SU-DHL-6 (cell line): ENCODE measurements at regions not wholly inside any gene's neighbourhood (a gene's known extent, or its start where the extent isn't known, plus 50 kb on each side); places are given as distances from the start of the nearest gene placed in this dataset.

Experiments
- H2AFZ ChIP-seq: fragments of 200-600 bp; sonication (generic); 2 replicates; pipeline ENCODE4 v1.6.1; 2014; ENCODE audit warnings: low read depth, mild to moderate bottlenecking, moderate library complexity, mixed read lengths, antibody characterized with exemption, low read length; ENCODE audit not compliant: severe bottlenecking
- H3F3A ChIP-seq: fragments of 200-600 bp; shearing (Covaris generic); 2 replicates; pipeline ENCODE4 v1.6.0; 2016; ENCODE audit warnings: antibody characterized with exemption, mild to moderate bottlenecking; ENCODE audit not compliant: insufficient read depth
- H3K27ac ChIP-seq: fragments of 200-600 bp; sonication (generic); 2 replicates; pipeline ENCODE4 v1.5.1; 2016; ENCODE audit warnings: low read depth, mild to moderate bottlenecking, low read length, moderate library complexity, mixed read lengths
- H3K27me3 ChIP-seq: fragments of 200-600 bp; sonication (generic), shearing (Covaris generic); 2 replicates; pipeline ENCODE4 v1.6.0; 2014; ENCODE audit warnings: mild to moderate bottlenecking, low read length
- H3K36me3 ChIP-seq: fragments of 200-600 bp; sonication (generic); 2 replicates; pipeline ENCODE4 v1.6.1; 2014; ENCODE audit warnings: mild to moderate bottlenecking, low read length, mixed read lengths
- H3K4me2 ChIP-seq: fragments of 300-600, 200-600 bp; shearing (Covaris generic), sonication (generic); 2 replicates; pipeline ENCODE4 v1.6.0; 2014; ENCODE audit warnings: low read length, low read depth, mild to moderate bottlenecking; ENCODE audit not compliant: poor library complexity, severe bottlenecking
- H3K4me3 ChIP-seq: fragments of 200-600 bp; sonication (generic); 2 replicates; pipeline ENCODE4 v1.5.1; 2014; ENCODE audit warnings: antibody characterized with exemption, low read length, mild to moderate bottlenecking, mixed read lengths; ENCODE audit not compliant: insufficient read depth, poor library complexity, severe bottlenecking
- H3K79me2 ChIP-seq: fragments of 200-600 bp; sonication (generic); 2 replicates; pipeline ENCODE4 v1.6.1; 2014; ENCODE audit warnings: mild to moderate bottlenecking, low read length, moderate library complexity; ENCODE audit not compliant: insufficient read depth
- H3K9ac ChIP-seq: fragments of 200-600 bp; sonication (generic); 2 replicates; pipeline ENCODE4 v1.7.0; 2014; ENCODE audit warnings: mild to moderate bottlenecking, low read length
- H3K9me2 ChIP-seq: fragments of 200-600 bp; sonication (generic); replicated peaks from 2 replicates; pipeline ENCODE4 v1.6.1; 2014; ENCODE audit warnings: low read length; ENCODE audit not compliant: insufficient read depth
- H3K9me3 ChIP-seq: fragments of 200-600 bp; sonication (generic); 2 replicates; pipeline ENCODE4 v1.6.1; 2014; ENCODE audit warnings: low read length, mixed read lengths; ENCODE audit not compliant: insufficient read depth
- H4K20me1 ChIP-seq: fragments of 200-600 bp; sonication (generic); 2 replicates; pipeline ENCODE4 v1.6.1; 2014; ENCODE audit warnings: low read depth, mild to moderate bottlenecking, antibody characterized with exemption, low read length, moderate library complexity, mixed read lengths
- CTCF ChIP-seq: fragments of 200-600 bp; sonication (generic); IDR thresholded peaks from one replicate; pipeline ENCODE4 v1.5.1; 2017; ENCODE audit warnings: antibody characterized with exemption, mild to moderate bottlenecking, low read length, moderate library complexity; ENCODE audit not compliant: insufficient read depth, poor library complexity, severe bottlenecking
- EZH2phosphoT487 ChIP-seq: fragments of 200-600 bp; sonication (generic), shearing (Covaris generic); conservative IDR thresholded peaks from 2 replicates; pipeline ENCODE4 v1.6.1; 2018; ENCODE audit warnings: mild to moderate bottlenecking, antibody characterized with exemption, low read length, moderate library complexity, mixed read lengths

GRCh38 chr6:17032988-17033634, 68.7 kb upstream of the STMND1 start:
- Histone ChIP-seq H4K20me1 (no peaks in the 10 kb centered on the region), H3K27me3 (no peaks in the 10 kb centered on the region), H3K27ac (no peak overlapping the region), H3K9me3 (no peaks in the 10 kb centered on the region), H3K36me3 (no peaks in the 10 kb centered on the region), H3K4me2 (no peak overlapping the region), H3F3A (no peaks in the 10 kb centered on the region), H2AFZ (no peak overlapping the region), H3K79me2 (no peaks in the 10 kb centered on the region), H3K9me2 (no peaks in the 10 kb centered on the region), H3K9ac (no peak overlapping the region), H3K4me3 (no peak overlapping the region)
- TF ChIP-seq CTCF (no peak), EZH2phosphoT487 (no peak)

- H3K9me2 ChIP-seq, result no peaks in the 10 kb centered on the region
- H2AFZ ChIP-seq, result no peak overlapping the region
- no peaks in the 10 kb centered on the region for H4K20me1 ChIP-seq
- H3K9ac ChIP-seq, result no peak overlapping the region
- no peaks in the 10 kb centered on the region for H3F3A ChIP-seq
- TF ChIP-seq EZH2phosphoT487 (no peak), CTCF (no peak)
- no peaks in the 10 kb centered on the region for H3K27me3 ChIP-seq
- H3K4me2 ChIP-seq, result no peak overlapping the region
- H3K4me3 ChIP-seq, result no peak overlapping the region
- H3K9me3 ChIP-seq, result no peaks in the 10 kb centered on the region
- no peak overlapping the region for H3K27ac ChIP-seq
- no peaks in the 10 kb centered on the region for H3K79me2 ChIP-seq
- H3K36me3 ChIP-seq, result no peaks in the 10 kb centered on the region
Observed at GRCh38 chr6:17032590-17032987, 69.3 kb upstream of the STMND1 start.

- no peak overlapping the region for H3K9ac ChIP-seq
- no peaks in the 10 kb centered on the region for H3K27me3 ChIP-seq
- H3K36me3 ChIP-seq, result no peaks in the 10 kb centered on the region
- no peaks in the 10 kb centered on the region for H4K20me1 ChIP-seq
- H2AFZ ChIP-seq, result no peak overlapping the region
- H3K4me2 ChIP-seq, result no peak overlapping the region
- H3K9me3 ChIP-seq, result no peaks in the 10 kb centered on the region
- H3K79me2 ChIP-seq, result no peaks in the 10 kb centered on the region
- TF ChIP-seq CTCF (no peak), EZH2phosphoT487 (no peak)
- no peaks in the 10 kb centered on the region for H3F3A ChIP-seq
- H3K4me3 ChIP-seq, result no peak overlapping the region
- no peaks in the 10 kb centered on the region for H3K9me2 ChIP-seq
- no peak overlapping the region for H3K27ac ChIP-seq
Observed at GRCh38 chr6:17031961-17032360, 69.9 kb upstream of the STMND1 start.
